ENCODE measurements at regions not wholly inside any gene's neighbourhood (a gene's known extent, or its start where the extent isn't known, plus 50 kb on each side); places are given as distances from the start of the nearest gene placed in this dataset.

- H3K27me3 Mint-ChIP-seq, result peaks cover 5% of the 10 kb centered on the region
- no peaks in the 10 kb centered on the region for H3K4me1 Mint-ChIP-seq
- DNase-seq (no peak), ATAC-seq (ENCODE audit: low read depth) (no peak)
- peaks cover 1% of the 10 kb centered on the region for H3K9me3 Mint-ChIP-seq (ENCODE audit: insufficient read depth)
- POLR2A ChIA-PET, result no interaction called here
- Histone ChIP-seq H3K4me2 (replicated peaks; ENCODE audit: low read depth, low read length, poor library complexity, severe bottlenecking) (no peak overlapping the region), H4K20me1 (ENCODE audit: control insufficient read depth, insufficient read depth, low read length, poor library complexity, severe bottlenecking) (no peaks in the 10 kb centered on the region), H3K9me3 (ENCODE audit: control extremely low read depth in 1 of 3, control insufficient read depth in 2 of 3, insufficient read depth in 1 of 3, low read length in 2 of 3) (peaks cover 0 to 4% (median 0%) of the 10 kb centered on the region in 3 donors), H3K9ac (ENCODE audit: low read length) (no peak overlapping the region), H3K27ac (ENCODE audit: low read length in 2 of 2) (no peak overlapping the region), H3K4me3 (ENCODE audit: control extremely low read depth in 1 of 5, extremely low read depth in 1 of 5, insufficient read depth in 1 of 5, low read depth in 2 of 5, low read length in 4 of 5) (no peak overlapping the region), H2AFZ (ENCODE audit: insufficient read depth, low read depth, low read length, poor library complexity, severe bottlenecking) (no peak overlapping the region), H3K4me1 (ENCODE audit: control insufficient read depth in 2 of 2, insufficient read depth in 2 of 2, low read length in 2 of 2) (no peaks in the 10 kb centered on the region), H3K79me2 (ENCODE audit: control insufficient read depth, insufficient read depth, low read length) (no peaks in the 10 kb centered on the region), H3K36me3 (replicated peaks in 1 of 2; ENCODE audit: control extremely low read depth in 1 of 2, control insufficient read depth in 1 of 2, extremely low read depth in 1 of 2, insufficient read depth in 2 of 2, low read length in 1 of 2) (no peaks in the 10 kb centered on the region), H3K27me3 (replicated peaks in 1 of 4; ENCODE audit: control extremely low read depth in 1 of 4, control insufficient read depth in 3 of 4, insufficient read depth in 4 of 4, low read length in 3 of 4) (no peaks in the 10 kb centered on the region)
- H3K4me3 Mint-ChIP-seq, result no peak overlapping the region
- no CpG with 5 or more reads among the region's 4 CpGs for WGBS (ENCODE audit: insufficient coverage)
- CTCF ChIA-PET, result no interaction called here
- intact Hi-C loops (cut with micrococcal nuclease), result no loop called here
- no peak overlapping the region for H3K27ac Mint-ChIP-seq
- TF ChIP-seq EZH2 (IDR thresholded peaks at IDR 0.05; ENCODE audit: borderline replicate concordance, insufficient read depth, low read depth, low read length, poor library complexity, severe bottlenecking), result no peak
- TF ChIP-seq, protein P1, sequence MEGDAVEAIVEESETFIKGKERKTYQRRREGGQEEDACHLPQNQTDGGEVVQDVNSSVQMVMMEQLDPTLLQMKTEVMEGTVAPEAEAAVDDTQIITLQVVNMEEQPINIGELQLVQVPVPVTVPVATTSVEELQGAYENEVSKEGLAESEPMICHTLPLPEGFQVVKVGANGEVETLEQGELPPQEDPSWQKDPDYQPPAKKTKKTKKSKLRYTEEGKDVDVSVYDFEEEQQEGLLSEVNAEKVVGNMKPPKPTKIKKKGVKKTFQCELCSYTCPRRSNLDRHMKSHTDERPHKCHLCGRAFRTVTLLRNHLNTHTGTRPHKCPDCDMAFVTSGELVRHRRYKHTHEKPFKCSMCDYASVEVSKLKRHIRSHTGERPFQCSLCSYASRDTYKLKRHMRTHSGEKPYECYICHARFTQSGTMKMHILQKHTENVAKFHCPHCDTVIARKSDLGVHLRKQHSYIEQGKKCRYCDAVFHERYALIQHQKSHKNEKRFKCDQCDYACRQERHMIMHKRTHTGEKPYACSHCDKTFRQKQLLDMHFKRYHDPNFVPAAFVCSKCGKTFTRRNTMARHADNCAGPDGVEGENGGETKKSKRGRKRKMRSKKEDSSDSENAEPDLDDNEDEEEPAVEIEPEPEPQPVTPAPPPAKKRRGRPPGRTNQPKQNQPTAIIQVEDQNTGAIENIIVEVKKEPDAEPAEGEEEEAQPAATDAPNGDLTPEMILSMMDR (IDR thresholded peaks at IDR 0.05), result no peak
These were observed 135.9 kb downstream of the P2RY1 start for GRCh38 chr3:152970851-152971250.

DNA sequence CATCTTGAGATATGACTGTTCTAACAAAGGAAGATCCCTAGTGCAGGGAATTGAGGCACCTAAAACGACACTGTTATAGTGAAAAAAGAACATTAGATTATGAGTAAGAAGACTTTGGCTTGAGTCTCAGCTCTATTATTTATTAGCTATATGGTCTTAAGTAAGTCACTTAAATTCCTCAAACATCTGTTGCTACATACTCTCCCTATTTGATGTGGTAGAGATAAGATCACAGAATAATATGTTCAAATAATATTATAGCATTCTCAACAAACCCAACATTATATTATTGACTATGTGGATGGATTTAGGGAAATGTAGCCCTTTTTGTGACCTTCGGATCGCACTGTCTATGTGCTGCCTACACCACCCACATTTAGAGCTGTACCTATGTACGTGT, 136.9 kb downstream of the P2RY1 start:
- H2AFZ ChIP-seq (ENCODE audit: insufficient read depth, low read depth, low read length, poor library complexity, severe bottlenecking), result no peak overlapping the region
- ATAC-seq (ENCODE audit: low read depth) (no peak), DNase-seq (no peak)
- no CpG with 5 or more reads among the region's 4 CpGs for WGBS (ENCODE audit: insufficient coverage)
- H3K4me2 ChIP-seq (replicated peaks; ENCODE audit: low read depth, low read length, poor library complexity, severe bottlenecking), result no peak overlapping the region
- H3K79me2 ChIP-seq (ENCODE audit: control insufficient read depth, insufficient read depth, low read length), result no peaks in the 10 kb centered on the region
- H3K27ac Mint-ChIP-seq, result no peak overlapping the region
- H3K4me1 Mint-ChIP-seq, result no peaks in the 10 kb centered on the region
- ChIA-PET POLR2A (no interaction called here), CTCF (no interaction called here)
- H3K9me3 ChIP-seq (ENCODE audit: control extremely low read depth in 1 of 3, control insufficient read depth in 2 of 3, insufficient read depth in 1 of 3, low read length in 2 of 3), result no peaks in the 10 kb centered on the region
- H4K20me1 ChIP-seq (ENCODE audit: control insufficient read depth, insufficient read depth, low read length, poor library complexity, severe bottlenecking), result no peaks in the 10 kb centered on the region
- no peak overlapping the region for H3K4me3 ChIP-seq (ENCODE audit: control extremely low read depth in 1 of 5, extremely low read depth in 1 of 5, insufficient read depth in 1 of 5, low read depth in 2 of 5, low read length in 4 of 5)
- no peak overlapping the region for H3K27ac ChIP-seq (ENCODE audit: low read length in 2 of 2)
- intact Hi-C loops (cut with micrococcal nuclease), result no loop called here
- H3K9ac ChIP-seq (ENCODE audit: low read length), result no peak overlapping the region
- H3K36me3 ChIP-seq (replicated peaks in 1 of 2; ENCODE audit: control extremely low read depth in 1 of 2, control insufficient read depth in 1 of 2, extremely low read depth in 1 of 2, insufficient read depth in 2 of 2, low read length in 1 of 2), result no peaks in the 10 kb centered on the region
- no peak for TF ChIP-seq EZH2 (IDR thresholded peaks at IDR 0.05; ENCODE audit: borderline replicate concordance, insufficient read depth, low read depth, low read length, poor library complexity, severe bottlenecking)
- TF ChIP-seq, protein P1 (IDR thresholded peaks at IDR 0.05), result no peak
- H3K27me3 ChIP-seq (replicated peaks in 1 of 4; ENCODE audit: control extremely low read depth in 1 of 4, control insufficient read depth in 3 of 4, insufficient read depth in 4 of 4, low read length in 3 of 4), result no peaks in the 10 kb centered on the region
- H3K27me3 Mint-ChIP-seq, result peaks cover 5% of the 10 kb centered on the region
- H3K9me3 Mint-ChIP-seq (ENCODE audit: insufficient read depth), result no peaks in the 10 kb centered on the region
- no peaks in the 10 kb centered on the region for H3K4me1 ChIP-seq (ENCODE audit: control insufficient read depth in 2 of 2, insufficient read depth in 2 of 2, low read length in 2 of 2)
- H3K4me3 Mint-ChIP-seq, result no peak overlapping the region
